GM10248 (cell line): ENCODE measurements at regions not wholly inside any gene's neighbourhood (a gene's known extent, or its start where the extent isn't known, plus 50 kb on each side); places are given as distances from the start of the nearest gene placed in this dataset.

Experiments used
- CTCF ChIA-PET: fragments of 300-600 bp; sonication (Branson Sonifier 250); formaldehyde crosslinking; extraction: SDS; loops from one replicate; lab custom pipeline; 2021; ENCODE audit warnings: antibody characterized with exemption; lab: Yijun Ruan, JAX
- POLR2A ChIA-PET: fragments of 350-650 bp; sonication (Branson Sonifier 250); formaldehyde crosslinking; extraction: SDS; loops from one replicate; lab custom pipeline; 2020; ENCODE audit warnings: antibody characterized with exemption; lab: Yijun Ruan, JAX
- DNase-seq: peaks from one replicate; pipeline ENCODE4 v3.0.0; 2012; ENCODE audit errors: extremely low spot score
- TF ChIP-seq, protein P1 (sequence below): IDR thresholded peaks from 2 replicates; pipeline ENCODE4 v1.5.1; 2012; ENCODE audit warnings: mild to moderate bottlenecking, low read depth; ENCODE audit errors: extremely low read depth, missing control alignments, control extremely low read depth

DNA sequence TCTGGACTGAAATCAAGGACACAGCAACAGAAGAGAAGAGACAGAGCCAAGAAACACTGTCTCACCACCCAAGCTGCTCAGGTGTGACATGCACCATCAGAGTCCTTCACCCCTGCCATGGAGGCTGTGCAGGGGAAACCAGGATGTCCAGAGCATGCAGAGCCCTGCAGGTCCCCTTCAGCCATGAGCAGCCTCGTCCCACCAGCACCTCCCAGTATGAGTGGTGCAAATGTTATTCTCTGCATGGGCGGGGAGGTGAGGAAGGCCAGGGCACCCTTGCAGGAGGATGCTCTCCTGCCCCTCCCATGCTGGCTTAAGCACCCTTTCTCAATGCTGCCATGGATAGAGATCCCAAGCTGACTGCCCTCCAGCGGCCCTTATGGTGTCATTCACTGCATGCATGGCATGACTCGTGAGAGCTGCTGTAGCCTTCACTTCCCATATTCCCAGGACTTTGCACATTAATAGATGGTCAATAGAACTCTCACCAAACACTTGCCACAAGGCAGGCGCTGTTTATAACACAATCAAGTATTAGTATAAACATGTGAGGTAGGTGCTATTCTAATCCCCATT lies 171.0 kb downstream of the ANAPC1 start:
- ChIA-PET CTCF (no interaction called here), POLR2A (no interaction called here)
- TF ChIP-seq, protein P1, sequence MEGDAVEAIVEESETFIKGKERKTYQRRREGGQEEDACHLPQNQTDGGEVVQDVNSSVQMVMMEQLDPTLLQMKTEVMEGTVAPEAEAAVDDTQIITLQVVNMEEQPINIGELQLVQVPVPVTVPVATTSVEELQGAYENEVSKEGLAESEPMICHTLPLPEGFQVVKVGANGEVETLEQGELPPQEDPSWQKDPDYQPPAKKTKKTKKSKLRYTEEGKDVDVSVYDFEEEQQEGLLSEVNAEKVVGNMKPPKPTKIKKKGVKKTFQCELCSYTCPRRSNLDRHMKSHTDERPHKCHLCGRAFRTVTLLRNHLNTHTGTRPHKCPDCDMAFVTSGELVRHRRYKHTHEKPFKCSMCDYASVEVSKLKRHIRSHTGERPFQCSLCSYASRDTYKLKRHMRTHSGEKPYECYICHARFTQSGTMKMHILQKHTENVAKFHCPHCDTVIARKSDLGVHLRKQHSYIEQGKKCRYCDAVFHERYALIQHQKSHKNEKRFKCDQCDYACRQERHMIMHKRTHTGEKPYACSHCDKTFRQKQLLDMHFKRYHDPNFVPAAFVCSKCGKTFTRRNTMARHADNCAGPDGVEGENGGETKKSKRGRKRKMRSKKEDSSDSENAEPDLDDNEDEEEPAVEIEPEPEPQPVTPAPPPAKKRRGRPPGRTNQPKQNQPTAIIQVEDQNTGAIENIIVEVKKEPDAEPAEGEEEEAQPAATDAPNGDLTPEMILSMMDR = no peak
- DNase-seq = no peak

DNA sequence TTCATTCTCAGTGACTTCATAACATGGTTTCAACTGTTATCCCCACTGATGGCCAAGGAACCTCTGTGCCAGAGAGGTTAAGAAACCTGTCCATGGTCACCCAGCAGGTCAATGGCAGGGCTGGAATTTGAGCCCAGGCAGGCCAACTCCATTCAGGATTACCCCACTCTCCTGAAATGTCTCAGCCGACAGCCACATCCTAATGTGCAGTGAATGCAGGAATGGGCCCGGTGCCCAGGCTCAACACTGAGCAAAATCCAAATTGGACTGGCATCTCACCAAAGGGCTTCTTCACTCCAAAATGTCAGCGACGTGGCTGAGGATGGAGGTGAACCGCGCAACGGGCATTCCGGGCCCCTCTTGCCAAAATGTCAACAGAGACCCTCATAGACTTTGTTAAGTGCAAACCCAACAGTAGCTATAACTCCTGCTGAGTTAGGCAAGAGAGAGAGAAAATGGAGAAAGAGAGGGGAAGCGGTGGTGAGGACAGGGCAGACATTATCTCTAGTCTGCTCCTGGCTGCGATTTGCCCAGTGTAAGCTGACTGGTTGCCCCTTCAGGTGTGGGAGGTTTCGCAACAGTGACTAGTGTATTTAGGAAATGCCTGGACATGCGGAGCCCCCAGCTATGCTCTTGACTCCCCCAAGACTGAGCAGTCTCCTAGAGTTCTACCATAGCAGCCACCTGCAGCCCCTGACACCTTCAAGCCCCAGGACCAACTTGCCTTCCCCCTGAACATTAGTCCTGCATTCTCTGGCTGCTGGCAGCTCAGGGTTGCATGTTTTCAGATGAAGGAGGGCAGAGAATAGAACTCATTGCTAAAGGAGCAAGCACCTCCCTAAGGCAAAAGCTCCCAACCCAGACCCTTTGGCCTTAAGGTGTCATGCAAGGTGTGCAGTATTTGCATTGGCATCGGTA lies 167.7 kb downstream of the ANAPC1 start:
- DNase-seq = no peak
- ChIA-PET CTCF (no interaction called here), POLR2A (no interaction called here)
- TF ChIP-seq, protein P1 = no peak

DNA sequence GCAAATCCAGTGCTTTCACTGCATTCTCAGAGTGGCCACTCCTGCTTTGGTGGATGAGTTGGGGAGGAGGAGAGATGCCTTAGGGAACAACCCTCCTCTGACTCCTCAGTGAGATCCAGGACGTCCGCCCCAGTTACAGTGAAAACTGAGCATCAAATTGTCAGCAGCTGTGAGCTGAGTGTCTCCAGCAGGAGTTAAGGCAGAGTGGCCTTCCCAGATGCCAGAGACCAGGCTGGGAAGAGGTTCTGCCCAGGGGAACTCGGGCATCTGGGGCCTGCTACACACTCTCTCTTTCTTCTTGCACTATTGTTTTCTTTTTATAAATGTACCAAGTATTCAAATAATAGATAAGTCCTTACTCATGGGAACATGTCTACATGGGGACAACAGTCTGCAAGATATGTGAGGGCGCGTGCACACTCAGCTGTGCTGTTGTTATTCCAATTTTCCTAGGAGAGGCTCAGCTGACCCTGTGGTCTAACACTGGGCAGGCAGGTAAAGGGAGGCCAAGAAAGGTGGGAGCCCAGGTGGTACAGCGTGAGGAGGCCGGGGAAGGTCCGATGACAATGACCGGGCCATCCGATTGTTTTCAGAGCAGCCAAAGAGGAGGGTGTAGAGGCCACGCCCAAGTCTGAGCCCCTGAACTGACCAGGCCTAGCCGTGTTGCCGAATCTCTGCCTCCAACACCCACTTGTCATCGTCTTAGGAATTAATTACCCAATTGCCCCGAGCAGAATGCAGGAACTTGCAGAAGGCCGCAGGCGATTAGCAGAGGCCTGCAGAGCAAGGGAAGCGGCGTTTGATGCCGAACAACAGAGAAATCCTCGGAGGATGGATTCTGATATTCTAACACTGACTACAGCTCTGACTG lies 166.9 kb downstream of the ANAPC1 start:
- CTCF ChIA-PET = no interaction called here
- TF ChIP-seq, protein P1 = no peak
- no peak for DNase-seq
- POLR2A ChIA-PET = no interaction called here
